ENCODE measurements at regions not wholly inside any gene's neighbourhood (a gene's known extent, or its start where the extent isn't known, plus 50 kb on each side); places are given as distances from the start of the nearest gene placed in this dataset.

- DNase-seq, result no peak
These were observed 168.3 kb downstream of the SEC14L1 start for GRCh38 chr17:77308861-77309726.

- no peak for DNase-seq
These were observed 169.6 kb downstream of the SEC14L1 start for GRCh38 chr17:77310336-77310735.

GRCh38 chr17:77311371-77311981 is 170.7 kb downstream of the SEC14L1 start:
- DNase-seq, result no peak

- no peak for DNase-seq
These were observed 171.4 kb downstream of the SEC14L1 start for GRCh38 chr17:77312061-77312701.

- DNase-seq, result no peak
These were observed 172.2 kb downstream of the SEC14L1 start for GRCh38 chr17:77312786-77313599.

GRCh38 chr17:77313831-77314230 is 173.1 kb downstream of the SEC14L1 start:
- DNase-seq, result no peak

GRCh38 chr17:77314601-77315000 is 173.8 kb downstream of the SEC14L1 start:
- no peak for DNase-seq

- no peak for DNase-seq
These were observed 174.2 kb downstream of the SEC14L1 start for GRCh38 chr17:77315010-77315409.

GRCh38 chr17:77315551-77316190 is 174.9 kb downstream of the SEC14L1 start:
- no peak for DNase-seq

GRCh38 chr17:77316191-77316641 is 175.4 kb downstream of the SEC14L1 start:
- no peak for DNase-seq

GRCh38 chr17:77316651-77317050 is 175.9 kb downstream of the SEC14L1 start:
- no peak for DNase-seq

GRCh38 chr17:77317091-77317750 is 176.5 kb downstream of the SEC14L1 start:
- no peak for DNase-seq

- DNase-seq, result no peak
These were observed 177.3 kb downstream of the SEC14L1 start for GRCh38 chr17:77318021-77318420.

- DNase-seq, result no peak
These were observed 177.9 kb downstream of the SEC14L1 start for GRCh38 chr17:77318491-77319210.

GRCh38 chr17:77319211-77320043 is 178.7 kb downstream of the SEC14L1 start:
- DNase-seq, result no peak

- DNase-seq, result no peak
These were observed 179.3 kb downstream of the SEC14L1 start for GRCh38 chr17:77320044-77320440.

GRCh38 chr17:77320485-77321256 is 179.9 kb downstream of the SEC14L1 start:
- DNase-seq, result no peak

- no peak for DNase-seq
These were observed 181.1 kb downstream of the SEC14L1 start for GRCh38 chr17:77321649-77322513.

Data from NCI-H526 treated with DMSO at 0.1 percent for 48 hours (cell line).